SK-N-SH (cell line): ENCODE measurements at regions not wholly inside any gene's neighbourhood (a gene's known extent, or its start where the extent isn't known, plus 50 kb on each side); places are given as distances from the start of the nearest gene placed in this dataset.

Experiments used
- EZH2phosphoT487 ChIP-seq: fragments of 200-600 bp; sonication (generic); IDR thresholded peaks from 2 replicates; pipeline ENCODE4 v1.6.1; 2017; ENCODE audit warnings: low read depth, mixed run types, mild to moderate bottlenecking, antibody characterized with exemption, moderate library complexity, borderline replicate concordance
- FOXM1 ChIP-seq: IDR thresholded peaks from 2 replicates; pipeline ENCODE4 v1.4.0; 2012; ENCODE audit warnings: low read depth, mild to moderate bottlenecking
- SMC3 ChIP-seq: IDR thresholded peaks from 2 replicates; pipeline ENCODE4 v1.6.1; 2012; ENCODE audit warnings: low read depth, low read length, improper control_type of control experiment
- TF ChIP-seq, protein P1 (sequence below): fragments of 200-600 bp; sonication (generic); IDR thresholded peaks from 2 replicates; pipeline ENCODE4 v1.6.1; 2017; ENCODE audit warnings: antibody characterized with exemption, mild to moderate bottlenecking, moderate library complexity
- TF ChIP-seq, protein P2 (sequence below): fragments of 150-350 bp; IDR thresholded peaks from 2 replicates; pipeline ENCODE4 v1.6.1; 2017; ENCODE audit warnings: antibody characterized with exemption, low read length, low read depth, borderline replicate concordance
- TF ChIP-seq, protein P3 (sequence below): fragments of 150-350 bp; IDR thresholded peaks from 2 replicates; pipeline ENCODE4 v1.6.1; 2016; ENCODE audit warnings: mild to moderate bottlenecking, low read depth, low read length

DNA sequence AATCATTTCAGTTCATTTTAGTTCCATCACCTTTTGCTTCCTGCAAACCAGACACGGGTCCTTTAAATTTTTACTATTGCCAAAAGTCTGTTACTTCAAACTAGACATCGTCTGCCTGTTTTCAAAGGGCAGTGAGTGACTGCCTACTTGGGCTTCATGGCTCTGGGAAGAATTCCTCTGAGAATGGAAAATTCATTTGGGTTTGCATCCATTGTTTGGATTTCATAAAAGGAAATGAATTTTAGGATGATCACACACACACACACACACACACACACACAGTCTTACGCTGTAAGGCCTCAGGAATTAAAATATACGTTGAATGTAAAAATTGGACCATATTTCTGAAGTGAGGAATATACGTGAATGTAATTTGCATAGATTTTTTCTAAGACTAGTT lies 1584.3 kb upstream of the ACVR2A start:
- no peak for TF ChIP-seq SMC3
- TF ChIP-seq, protein P1, sequence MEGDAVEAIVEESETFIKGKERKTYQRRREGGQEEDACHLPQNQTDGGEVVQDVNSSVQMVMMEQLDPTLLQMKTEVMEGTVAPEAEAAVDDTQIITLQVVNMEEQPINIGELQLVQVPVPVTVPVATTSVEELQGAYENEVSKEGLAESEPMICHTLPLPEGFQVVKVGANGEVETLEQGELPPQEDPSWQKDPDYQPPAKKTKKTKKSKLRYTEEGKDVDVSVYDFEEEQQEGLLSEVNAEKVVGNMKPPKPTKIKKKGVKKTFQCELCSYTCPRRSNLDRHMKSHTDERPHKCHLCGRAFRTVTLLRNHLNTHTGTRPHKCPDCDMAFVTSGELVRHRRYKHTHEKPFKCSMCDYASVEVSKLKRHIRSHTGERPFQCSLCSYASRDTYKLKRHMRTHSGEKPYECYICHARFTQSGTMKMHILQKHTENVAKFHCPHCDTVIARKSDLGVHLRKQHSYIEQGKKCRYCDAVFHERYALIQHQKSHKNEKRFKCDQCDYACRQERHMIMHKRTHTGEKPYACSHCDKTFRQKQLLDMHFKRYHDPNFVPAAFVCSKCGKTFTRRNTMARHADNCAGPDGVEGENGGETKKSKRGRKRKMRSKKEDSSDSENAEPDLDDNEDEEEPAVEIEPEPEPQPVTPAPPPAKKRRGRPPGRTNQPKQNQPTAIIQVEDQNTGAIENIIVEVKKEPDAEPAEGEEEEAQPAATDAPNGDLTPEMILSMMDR, result no peak
- no peak for TF ChIP-seq EZH2phosphoT487
- TF ChIP-seq, protein P2, sequence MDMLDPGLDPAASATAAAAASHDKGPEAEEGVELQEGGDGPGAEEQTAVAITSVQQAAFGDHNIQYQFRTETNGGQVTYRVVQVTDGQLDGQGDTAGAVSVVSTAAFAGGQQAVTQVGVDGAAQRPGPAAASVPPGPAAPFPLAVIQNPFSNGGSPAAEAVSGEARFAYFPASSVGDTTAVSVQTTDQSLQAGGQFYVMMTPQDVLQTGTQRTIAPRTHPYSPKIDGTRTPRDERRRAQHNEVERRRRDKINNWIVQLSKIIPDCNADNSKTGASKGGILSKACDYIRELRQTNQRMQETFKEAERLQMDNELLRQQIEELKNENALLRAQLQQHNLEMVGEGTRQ, result no peak
- TF ChIP-seq FOXM1, result no peak
- TF ChIP-seq, protein P3, sequence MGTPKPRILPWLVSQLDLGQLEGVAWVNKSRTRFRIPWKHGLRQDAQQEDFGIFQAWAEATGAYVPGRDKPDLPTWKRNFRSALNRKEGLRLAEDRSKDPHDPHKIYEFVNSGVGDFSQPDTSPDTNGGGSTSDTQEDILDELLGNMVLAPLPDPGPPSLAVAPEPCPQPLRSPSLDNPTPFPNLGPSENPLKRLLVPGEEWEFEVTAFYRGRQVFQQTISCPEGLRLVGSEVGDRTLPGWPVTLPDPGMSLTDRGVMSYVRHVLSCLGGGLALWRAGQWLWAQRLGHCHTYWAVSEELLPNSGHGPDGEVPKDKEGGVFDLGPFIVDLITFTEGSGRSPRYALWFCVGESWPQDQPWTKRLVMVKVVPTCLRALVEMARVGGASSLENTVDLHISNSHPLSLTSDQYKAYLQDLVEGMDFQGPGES, result no peak
